GM12878 (cell line): ENCODE measurements at regions not wholly inside any gene's neighbourhood (a gene's known extent, or its start where the extent isn't known, plus 50 kb on each side); places are given as distances from the start of the nearest gene placed in this dataset.

Experiments used
- ATAC-seq: fragments of 200-7000 bp; cut with Tn5 transposase; 3 replicates; pipeline ENCODE4 v1.9.1; 2020; ENCODE audit warnings: mild to moderate bottlenecking, moderate library complexity
- BruUV-seq: library from RNA; stranded (reverse); fragments of 400-500 nt; replicated peaks from 2 replicates; lab custom pipeline; 2021; lab: Mats Ljungman, UMichigan
- CTCF ChIA-PET: fragments of 300-600 bp; sonication (Branson Sonifier 250); formaldehyde crosslinking; extraction: SDS; loops from one replicate; lab custom pipeline; 2021; ENCODE audit warnings: inconsistent platforms; lab: Yijun Ruan, JAX
- POLR2A ChIA-PET: fragments of 350-600 bp; formaldehyde crosslinking; extraction: SDS; loops from one replicate; lab custom pipeline; 2021; ENCODE audit warnings: inconsistent platforms; lab: Charles Lee
- RAD21 ChIA-PET: fragments of 300-600 bp; sonication (Branson Sonifier 250); formaldehyde crosslinking; loops from one replicate; lab custom pipeline; 2023; ENCODE audit warnings: antibody characterized with exemption; ENCODE audit not compliant: unreplicated experiment; lab: Charles Lee
- SMC1A ChIA-PET: fragments of 300-600 bp; sonication (Branson Sonifier 250); formaldehyde crosslinking; loops from one replicate; lab custom pipeline; 2023; ENCODE audit not compliant: unreplicated experiment, uncharacterized antibody; lab: Charles Lee
- DNase-seq: peaks from one replicate; pipeline ENCODE4 v3.0.0-alpha.2; 2011; ENCODE audit warnings: low read depth, low spot score
- FAIRE-seq: peaks from 3 replicates; lab custom pipeline; 2011; peaks lifted over from hg19 to GRCh38; lab: Jason Lieb, UNC
- H2AFZ ChIP-seq: 2 replicates; pipeline ENCODE4 v1.6.0; 2011; ENCODE audit warnings: low read depth, low read length, control low read depth; ENCODE audit not compliant: control insufficient read depth
- H3K27ac ChIP-seq: 2 replicates; pipeline ENCODE4 v1.5.1; 2011; ENCODE audit warnings: control low read depth; ENCODE audit not compliant: control insufficient read depth, insufficient read depth
- H3K27me3 ChIP-seq, 2 experiments: replicated peaks in 1 of 2; 2 replicates each; pipeline versions ENCODE4 v1.6.0 to v1.6.1; 2011; ENCODE audit warnings: low read length in 1 of 2; ENCODE audit not compliant: control insufficient read depth in 2 of 2, insufficient read depth in 2 of 2
- H3K36me3 ChIP-seq, 2 experiments: 2 replicates each; pipeline ENCODE4 v1.5.1; 2011; ENCODE audit warnings: low read length in 1 of 2; ENCODE audit not compliant: control insufficient read depth in 2 of 2, insufficient read depth in 2 of 2
- H3K4me1 ChIP-seq: 2 replicates; pipeline ENCODE4 v1.6.1; 2011; ENCODE audit warnings: mild to moderate bottlenecking, low read length, moderate library complexity, mixed read lengths; ENCODE audit not compliant: control insufficient read depth, insufficient read depth
- H3K4me2 ChIP-seq: 2 replicates; pipeline ENCODE4 v1.6.0; 2011; ENCODE audit warnings: control low read depth; ENCODE audit not compliant: control insufficient read depth, insufficient read depth
- H3K4me3 ChIP-seq: fragments of 200-600 bp; sonication (generic); 2 replicates; pipeline ENCODE4 v1.5.1; 2016
- H3K79me2 ChIP-seq: 2 replicates; pipeline ENCODE4 v1.6.0; 2011; ENCODE audit warnings: low read length; ENCODE audit not compliant: control insufficient read depth, insufficient read depth
- H3K9ac ChIP-seq: 2 replicates; pipeline ENCODE4 v1.8.0; 2011; ENCODE audit warnings: low read length, control low read depth, mixed read lengths; ENCODE audit not compliant: control insufficient read depth, insufficient read depth
- H3K9me3 ChIP-seq: replicated peaks from 3 replicates; pipeline ENCODE4 v1.5.1; 2011; ENCODE audit warnings: mild to moderate bottlenecking, low read length; ENCODE audit not compliant: control insufficient read depth, insufficient read depth
- H4K20me1 ChIP-seq: 2 replicates; pipeline ENCODE4 v1.6.0; 2011; ENCODE audit not compliant: control insufficient read depth, insufficient read depth
- ATF3 ChIP-seq: IDR thresholded peaks from 2 replicates; pipeline ENCODE4 v1.6.1; 2011; ENCODE audit warnings: low read depth, mild to moderate bottlenecking, low read length, moderate library complexity, borderline replicate concordance; ENCODE audit errors: extremely low read depth
- BCL11A ChIP-seq: IDR thresholded peaks from 2 replicates; pipeline ENCODE4 v1.6.1; 2011; ENCODE audit warnings: low read depth, low read length
- CREM ChIP-seq: IDR thresholded peaks from 2 replicates; pipeline ENCODE4 v1.6.1; 2014; ENCODE audit warnings: antibody characterized with exemption, low read depth
- EP300 ChIP-seq, 2 experiments: fragments of 150-350 bp in 1 of 2; IDR thresholded peaks; 2 replicates each; pipeline ENCODE4 v1.6.1; 2011 to 2012; ENCODE audit warnings: low read depth in 2 of 2, low read length in 2 of 2, borderline replicate concordance in 1 of 2, improper control_type of control experiment in 1 of 2, inconsistent platforms in 1 of 2; ENCODE audit not compliant: control insufficient read depth in 1 of 2
- FOXM1 ChIP-seq: IDR thresholded peaks from 2 replicates; pipeline ENCODE4 v1.6.1; 2012; ENCODE audit warnings: low read depth, mild to moderate bottlenecking, inconsistent platforms, low read length, moderate library complexity
- KLF5 ChIP-seq: fragments of 450-650 bp; IDR thresholded peaks from 2 replicates; pipeline ENCODE4 v1.6.1; 2014; ENCODE audit warnings: mild to moderate bottlenecking; ENCODE audit not compliant: partially characterized antibody
- MEF2B ChIP-seq: fragments of 450-650 bp; IDR thresholded peaks from 2 replicates; pipeline ENCODE4 v1.6.1; 2018; ENCODE audit warnings: mild to moderate bottlenecking, moderate library complexity; ENCODE audit not compliant: partially characterized antibody, poor library complexity, severe bottlenecking
- MTA3 ChIP-seq: IDR thresholded peaks from 2 replicates; pipeline ENCODE4 v1.6.1; 2012; ENCODE audit warnings: low read length, inconsistent platforms, borderline replicate concordance
- NR2C2 ChIP-seq: IDR thresholded peaks from 2 replicates; pipeline ENCODE4 v1.6.1; 2011; ENCODE audit warnings: borderline replicate concordance, low read depth; ENCODE audit not compliant: control insufficient read depth, insufficient read length
- PML ChIP-seq: IDR thresholded peaks from 2 replicates; pipeline ENCODE4 v1.6.1; 2012; ENCODE audit warnings: low read length, inconsistent platforms
- RELA ChIP-seq: fragments of 450-650 bp; IDR thresholded peaks from 2 replicates; pipeline ENCODE4 v1.8.0; 2014; ENCODE audit warnings: borderline replicate concordance; ENCODE audit not compliant: partially characterized antibody
- SREBF2 ChIP-seq: IDR thresholded peaks from 2 replicates; pipeline ENCODE4 v1.6.1; 2012; ENCODE audit warnings: mild to moderate bottlenecking, low read length
- STAT3 ChIP-seq: IDR thresholded peaks from 2 replicates; pipeline ENCODE4 v1.6.1; 2011; ENCODE audit warnings: low read depth, low read length, improper control_type of control experiment
- YBX1 ChIP-seq: fragments of 450-650 bp; IDR thresholded peaks from 2 replicates; pipeline ENCODE4 v1.6.1; 2016; ENCODE audit warnings: antibody characterized with exemption
- ZZZ3 ChIP-seq: IDR thresholded peaks from 2 replicates; pipeline ENCODE4 v1.6.1; 2011; ENCODE audit warnings: low read depth; ENCODE audit not compliant: control insufficient read depth, insufficient read length
- WGBS: methylation state at CpG from one replicate; pipeline ENCODE4 v1.1.6; 2016; ENCODE audit warnings: low lambda C conversion rate; ENCODE audit not compliant: insufficient replicate concordance, insufficient coverage; ENCODE audit errors: missing lambda C conversion rate; 5-methylcytosine and 5-hydroxymethylcytosine counted together
- in situ Hi-C: fragments of 300-500 bp; cut with MboI; formaldehyde crosslinking; loops from 9 replicates; pipeline ENCODE4 v1.14.3; 2018; ENCODE audit warnings: mixed read lengths
- intact Hi-C: fragments of 100-400 bp; cut with micrococcal nuclease; formaldehyde crosslinking; loops from one replicate; pipeline ENCODE4 v1.14.2; 2022; ENCODE audit not compliant: unreplicated experiment
- TF ChIP-seq, protein P1 (sequence below): fragments of 450-650 bp; IDR thresholded peaks from 2 replicates; pipeline ENCODE4 v1.6.1; 2017; ENCODE audit warnings: antibody characterized with exemption, mild to moderate bottlenecking, moderate library complexity
- TF ChIP-seq, protein P2 (sequence below): fragments of 450-650 bp; IDR thresholded peaks from 2 replicates; pipeline ENCODE4 v1.6.1; 2017; ENCODE audit warnings: mild to moderate bottlenecking
- TF ChIP-seq, protein P3 (sequence below): fragments of 450-650 bp; IDR thresholded peaks from 2 replicates; pipeline ENCODE4 v1.6.1; 2017; ENCODE audit warnings: mild to moderate bottlenecking, low read depth, inconsistent platforms; ENCODE audit not compliant: poor library complexity, severe bottlenecking

DNA sequence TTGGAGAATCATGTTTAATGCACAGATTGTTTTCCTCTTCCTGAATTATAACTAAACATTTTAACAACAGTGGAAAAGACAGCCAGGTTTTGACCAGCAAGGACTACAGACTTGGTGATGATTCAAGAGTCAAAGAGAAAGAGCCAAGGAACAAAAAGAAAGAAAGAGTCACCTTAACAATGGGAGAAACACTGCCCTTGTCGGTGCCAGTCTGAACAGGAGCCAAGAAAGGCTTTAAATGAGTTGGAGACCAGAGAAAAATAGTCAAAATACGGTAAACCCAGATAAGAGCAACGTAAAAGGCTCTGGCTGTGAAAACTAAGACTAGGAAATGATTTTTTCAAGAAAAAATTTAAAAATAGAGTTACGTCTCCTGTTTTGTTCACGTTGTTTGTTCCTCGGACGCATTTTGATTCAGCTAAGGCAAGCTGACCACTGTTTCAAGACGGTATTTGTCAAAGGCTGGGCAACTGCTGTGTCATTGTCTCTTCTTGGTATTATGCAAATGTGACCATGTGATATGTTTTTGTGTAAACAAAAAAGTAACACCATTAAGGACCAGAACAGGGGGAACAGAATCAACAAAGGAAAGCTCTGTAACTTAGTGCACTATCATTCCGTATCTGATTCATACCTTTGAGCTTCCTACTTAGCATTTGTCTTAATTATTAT lies 634.5 kb downstream of the LIG4 start:
- POLR2A ChIA-PET = no interaction called here
- Histone ChIP-seq H3K27me3 (no peaks in the 10 kb centered on the region), H3K4me1 (no peaks in the 10 kb centered on the region), H3K27ac (no peak overlapping the region), H4K20me1 (no peaks in the 10 kb centered on the region), H3K36me3 (no peaks in the 10 kb centered on the region), H3K9me3 (no peaks in the 10 kb centered on the region), H3K9ac (no peak overlapping the region), H3K4me2 (no peak overlapping the region), H3K79me2 (no peaks in the 10 kb centered on the region), H3K4me3 (no peak overlapping the region), H2AFZ (no peak overlapping the region)
- in situ Hi-C loops = no loop called here
- BruUV-seq = no TSS peak
- ATAC-seq (no peak), DNase-seq (no peak), FAIRE-seq (no peak)
- intact Hi-C loops = no loop called here
- SMC1A ChIA-PET = no interaction called here
- no peak for TF ChIP-seq KLF5
- no peak for TF ChIP-seq ZZZ3
- TF ChIP-seq, protein P1, sequence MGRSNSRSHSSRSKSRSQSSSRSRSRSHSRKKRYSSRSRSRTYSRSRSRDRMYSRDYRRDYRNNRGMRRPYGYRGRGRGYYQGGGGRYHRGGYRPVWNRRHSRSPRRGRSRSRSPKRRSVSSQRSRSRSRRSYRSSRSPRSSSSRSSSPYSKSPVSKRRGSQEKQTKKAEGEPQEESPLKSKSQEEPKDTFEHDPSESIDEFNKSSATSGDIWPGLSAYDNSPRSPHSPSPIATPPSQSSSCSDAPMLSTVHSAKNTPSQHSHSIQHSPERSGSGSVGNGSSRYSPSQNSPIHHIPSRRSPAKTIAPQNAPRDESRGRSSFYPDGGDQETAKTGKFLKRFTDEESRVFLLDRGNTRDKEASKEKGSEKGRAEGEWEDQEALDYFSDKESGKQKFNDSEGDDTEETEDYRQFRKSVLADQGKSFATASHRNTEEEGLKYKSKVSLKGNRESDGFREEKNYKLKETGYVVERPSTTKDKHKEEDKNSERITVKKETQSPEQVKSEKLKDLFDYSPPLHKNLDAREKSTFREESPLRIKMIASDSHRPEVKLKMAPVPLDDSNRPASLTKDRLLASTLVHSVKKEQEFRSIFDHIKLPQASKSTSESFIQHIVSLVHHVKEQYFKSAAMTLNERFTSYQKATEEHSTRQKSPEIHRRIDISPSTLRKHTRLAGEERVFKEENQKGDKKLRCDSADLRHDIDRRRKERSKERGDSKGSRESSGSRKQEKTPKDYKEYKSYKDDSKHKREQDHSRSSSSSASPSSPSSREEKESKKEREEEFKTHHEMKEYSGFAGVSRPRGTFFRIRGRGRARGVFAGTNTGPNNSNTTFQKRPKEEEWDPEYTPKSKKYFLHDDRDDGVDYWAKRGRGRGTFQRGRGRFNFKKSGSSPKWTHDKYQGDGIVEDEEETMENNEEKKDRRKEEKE = no peak
- no peak for TF ChIP-seq BCL11A
- no peak for TF ChIP-seq RELA
- TF ChIP-seq MEF2B = no peak
- TF ChIP-seq PML = no peak
- TF ChIP-seq ATF3 = no peak
- no peak for TF ChIP-seq FOXM1
- TF ChIP-seq SREBF2 = no peak
- TF ChIP-seq, protein P2, sequence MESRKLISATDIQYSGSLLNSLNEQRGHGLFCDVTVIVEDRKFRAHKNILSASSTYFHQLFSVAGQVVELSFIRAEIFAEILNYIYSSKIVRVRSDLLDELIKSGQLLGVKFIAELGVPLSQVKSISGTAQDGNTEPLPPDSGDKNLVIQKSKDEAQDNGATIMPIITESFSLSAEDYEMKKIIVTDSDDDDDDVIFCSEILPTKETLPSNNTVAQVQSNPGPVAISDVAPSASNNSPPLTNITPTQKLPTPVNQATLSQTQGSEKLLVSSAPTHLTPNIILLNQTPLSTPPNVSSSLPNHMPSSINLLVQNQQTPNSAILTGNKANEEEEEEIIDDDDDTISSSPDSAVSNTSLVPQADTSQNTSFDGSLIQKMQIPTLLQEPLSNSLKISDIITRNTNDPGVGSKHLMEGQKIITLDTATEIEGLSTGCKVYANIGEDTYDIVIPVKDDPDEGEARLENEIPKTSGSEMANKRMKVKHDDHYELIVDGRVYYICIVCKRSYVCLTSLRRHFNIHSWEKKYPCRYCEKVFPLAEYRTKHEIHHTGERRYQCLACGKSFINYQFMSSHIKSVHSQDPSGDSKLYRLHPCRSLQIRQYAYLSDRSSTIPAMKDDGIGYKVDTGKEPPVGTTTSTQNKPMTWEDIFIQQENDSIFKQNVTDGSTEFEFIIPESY = no peak
- no peak for TF ChIP-seq CREM
- TF ChIP-seq EP300 (IDR thresholded peaks at IDR 0.05; ENCODE audit: borderline replicate concordance in 1 of 2, control insufficient read depth in 1 of 2, low read depth in 2 of 2, low read length in 2 of 2) = no peak
- no peak for TF ChIP-seq MTA3
- no peak for TF ChIP-seq NR2C2
- no peak for TF ChIP-seq YBX1
- TF ChIP-seq, protein P3, sequence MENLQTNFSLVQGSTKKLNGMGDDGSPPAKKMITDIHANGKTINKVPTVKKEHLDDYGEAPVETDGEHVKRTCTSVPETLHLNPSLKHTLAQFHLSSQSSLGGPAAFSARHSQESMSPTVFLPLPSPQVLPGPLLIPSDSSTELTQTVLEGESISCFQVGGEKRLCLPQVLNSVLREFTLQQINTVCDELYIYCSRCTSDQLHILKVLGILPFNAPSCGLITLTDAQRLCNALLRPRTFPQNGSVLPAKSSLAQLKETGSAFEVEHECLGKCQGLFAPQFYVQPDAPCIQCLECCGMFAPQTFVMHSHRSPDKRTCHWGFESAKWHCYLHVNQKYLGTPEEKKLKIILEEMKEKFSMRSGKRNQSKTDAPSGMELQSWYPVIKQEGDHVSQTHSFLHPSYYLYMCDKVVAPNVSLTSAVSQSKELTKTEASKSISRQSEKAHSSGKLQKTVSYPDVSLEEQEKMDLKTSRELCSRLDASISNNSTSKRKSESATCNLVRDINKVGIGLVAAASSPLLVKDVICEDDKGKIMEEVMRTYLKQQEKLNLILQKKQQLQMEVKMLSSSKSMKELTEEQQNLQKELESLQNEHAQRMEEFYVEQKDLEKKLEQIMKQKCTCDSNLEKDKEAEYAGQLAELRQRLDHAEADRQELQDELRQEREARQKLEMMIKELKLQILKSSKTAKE = no peak
- no peak for TF ChIP-seq STAT3
- RAD21 ChIA-PET = no interaction called here
- CTCF ChIA-PET = no interaction called here
- 45% methylated on average over 9 of the region's 9 CpGs for WGBS
